HG02588 (cell line): ENCODE measurements at regions not wholly inside any gene's neighbourhood (a gene's known extent, or its start where the extent isn't known, plus 50 kb on each side); places are given as distances from the start of the nearest gene placed in this dataset.
"Not testable (repeated sequence)": the region's sequence is repeated elsewhere in the genome, so short reads cannot be mapped to it uniquely, and the experiment has no call there.

Experiments used
- ATAC-seq: cut with Tn5 transposase; IDR thresholded peaks from one replicate; pipeline ENCODE4 v1.9.1; 2021; ENCODE audit warnings: mild to moderate bottlenecking, moderate library complexity; ENCODE audit not compliant: unreplicated experiment

GRCh38 chr3:62926494-62926893, 51.3 kb upstream of the CADPS start:
- no peak for ATAC-seq

DNA sequence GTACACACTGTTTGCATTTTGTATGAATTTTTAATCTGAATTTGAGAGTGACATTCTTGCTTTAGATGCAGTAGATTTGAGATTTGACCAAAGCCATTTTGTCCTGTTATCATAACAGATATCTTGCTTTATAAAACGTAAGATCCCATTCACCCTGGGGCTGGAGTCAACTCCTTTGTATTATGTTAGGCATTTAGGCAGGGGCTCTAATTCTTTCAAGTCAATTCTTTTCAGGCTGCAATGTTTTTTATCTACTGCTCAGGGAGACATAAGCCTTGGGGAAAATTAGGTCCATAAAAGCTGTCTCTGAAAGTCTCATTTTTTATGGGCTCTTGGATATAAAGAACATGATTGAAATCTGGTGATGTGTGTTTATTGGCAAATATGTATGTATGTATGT, 53.0 kb upstream of the CADPS start:
- no peak for ATAC-seq

- no peak for ATAC-seq
Measured at GRCh38 chr3:62929771-62930170, 54.6 kb upstream of the CADPS start.

- ATAC-seq, result no peak
Measured at GRCh38 chr3:62935793-62936192, 60.6 kb upstream of the CADPS start.

- ATAC-seq, result no peak
Measured at GRCh38 chr3:62936626-62937254, 61.5 kb upstream of the CADPS start.

DNA sequence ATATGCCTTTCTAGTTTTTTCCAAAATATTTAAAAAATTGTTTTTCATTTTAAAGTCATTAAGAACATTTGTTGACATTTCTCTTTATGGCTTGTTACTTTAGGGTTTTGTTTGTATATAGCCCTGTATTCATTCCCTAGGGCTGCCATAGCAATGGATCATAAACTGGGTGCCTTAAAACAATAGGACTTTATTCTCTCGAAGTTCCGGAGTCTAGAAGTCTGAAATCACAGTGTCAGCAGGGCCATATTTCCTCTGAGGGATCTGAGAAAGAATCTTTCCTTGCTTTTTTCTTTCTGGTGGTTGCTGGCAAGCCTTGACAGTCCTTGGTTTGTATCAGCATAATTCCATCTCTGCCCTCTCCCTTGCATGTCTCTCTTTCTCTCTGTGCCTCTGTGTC, 63.4 kb upstream of the CADPS start:
- no peak for ATAC-seq

- no peak for ATAC-seq
Measured at GRCh38 chr3:62939707-62940106, 64.5 kb upstream of the CADPS start.

GRCh38 chr3:62940771-62941563, 65.8 kb upstream of the CADPS start:
- no peak for ATAC-seq

DNA sequence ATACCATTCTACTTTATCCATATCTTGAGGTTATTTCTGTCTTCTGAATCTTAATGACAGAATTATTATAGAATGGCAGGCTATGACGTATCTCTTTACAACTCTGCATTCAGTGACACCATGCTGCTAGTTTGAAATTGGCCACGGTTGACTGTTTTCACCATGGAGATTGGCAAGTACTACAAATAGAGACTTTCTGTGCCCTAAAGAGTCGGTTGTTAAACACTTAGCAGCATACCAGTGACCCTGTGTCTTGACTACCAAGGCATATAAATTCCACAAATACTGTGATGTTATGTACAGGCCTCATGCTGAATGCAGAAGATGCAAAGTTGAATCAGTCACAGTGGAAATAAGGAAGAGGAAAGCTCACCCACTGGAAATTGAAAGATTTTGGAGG, 67.0 kb upstream of the CADPS start:
- ATAC-seq, result no peak

- no peak for ATAC-seq
Measured at GRCh38 chr3:62942764-62943163, 67.5 kb upstream of the CADPS start.

GRCh38 chr3:62948921-62949320, 73.7 kb upstream of the CADPS start:
- ATAC-seq, result no peak

DNA sequence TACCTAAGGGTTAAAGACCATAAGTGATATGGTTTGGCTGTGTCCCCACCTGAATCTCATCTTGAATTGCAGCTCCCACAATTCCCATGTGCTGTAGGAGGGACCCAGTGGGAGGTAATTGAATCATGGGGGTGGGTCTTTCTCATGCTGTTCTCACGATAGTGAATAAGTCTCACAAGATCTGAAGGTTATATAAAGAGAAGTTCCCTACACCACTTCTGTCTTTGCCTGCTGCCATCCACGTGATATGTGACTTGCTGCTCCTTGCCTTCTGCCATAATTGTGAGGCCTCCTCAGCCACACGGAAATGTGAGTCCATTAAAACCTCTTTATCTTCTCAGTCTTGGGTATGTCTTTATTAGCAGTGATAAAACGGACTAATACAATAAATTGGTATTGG, 75.0 kb upstream of the CADPS start:
- no peak for ATAC-seq

- no peak for ATAC-seq
Measured at GRCh38 chr3:62951037-62951613, 75.9 kb upstream of the CADPS start.

DNA sequence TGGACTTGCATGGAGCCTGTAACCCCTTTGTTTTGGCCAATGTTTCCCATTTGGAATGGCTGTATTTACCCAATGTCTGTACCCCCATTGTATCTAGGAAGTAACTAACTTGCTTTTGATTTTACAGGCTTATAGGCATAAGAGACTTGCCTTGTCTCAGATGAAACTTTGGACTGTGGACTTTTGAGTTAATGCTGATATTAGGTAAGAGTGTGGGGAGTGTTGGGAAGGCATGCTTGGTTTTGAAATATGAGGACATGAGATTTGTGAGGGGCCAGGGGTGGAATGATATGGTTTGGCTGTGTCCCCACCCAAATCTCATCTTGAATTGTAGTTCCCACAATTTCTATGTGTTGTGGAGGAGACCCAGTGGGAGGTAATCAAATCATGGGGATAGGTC, 76.7 kb upstream of the CADPS start:
- not testable (repeated sequence) for ATAC-seq

DNA sequence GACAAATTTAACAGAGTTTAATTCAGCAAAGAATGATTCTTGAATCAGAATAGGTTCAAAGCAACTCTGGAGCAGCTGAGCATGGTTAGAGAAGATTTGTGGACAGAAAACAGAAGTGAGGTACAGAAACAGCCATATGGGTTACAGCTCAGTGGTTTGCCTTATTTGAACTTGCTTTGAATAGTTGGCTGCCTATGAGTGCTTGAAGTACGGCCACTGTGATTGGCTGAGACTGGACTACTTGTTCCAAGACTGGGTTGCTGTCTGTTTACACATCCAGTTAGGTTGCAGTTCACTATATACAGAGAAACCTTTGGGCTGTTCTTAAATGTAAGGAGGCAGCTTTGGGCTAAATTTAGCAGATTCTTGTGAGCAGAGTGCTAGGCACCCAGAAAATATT, 79.4 kb upstream of the CADPS start:
- ATAC-seq, result peak; percentile 88

DNA sequence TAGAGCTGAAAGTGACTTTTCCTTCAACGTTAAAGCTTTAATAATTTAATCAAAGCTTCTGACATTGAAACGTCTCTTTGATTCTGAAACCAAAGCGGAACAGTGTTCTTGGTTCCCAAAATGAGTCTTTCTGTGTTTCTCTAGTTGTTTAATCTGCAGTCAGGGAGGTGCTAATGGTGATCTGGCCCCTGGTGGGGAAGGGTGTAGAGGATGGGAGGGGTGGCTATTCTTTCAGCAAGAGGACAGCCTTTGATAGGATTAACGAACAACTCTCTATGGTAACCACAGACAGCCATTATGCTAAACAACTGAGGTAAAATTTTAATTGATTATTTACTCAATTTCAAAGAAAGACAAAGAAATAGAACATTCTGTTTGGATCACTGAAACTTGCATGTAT, 79.9 kb upstream of the CADPS start:
- no peak for ATAC-seq

DNA sequence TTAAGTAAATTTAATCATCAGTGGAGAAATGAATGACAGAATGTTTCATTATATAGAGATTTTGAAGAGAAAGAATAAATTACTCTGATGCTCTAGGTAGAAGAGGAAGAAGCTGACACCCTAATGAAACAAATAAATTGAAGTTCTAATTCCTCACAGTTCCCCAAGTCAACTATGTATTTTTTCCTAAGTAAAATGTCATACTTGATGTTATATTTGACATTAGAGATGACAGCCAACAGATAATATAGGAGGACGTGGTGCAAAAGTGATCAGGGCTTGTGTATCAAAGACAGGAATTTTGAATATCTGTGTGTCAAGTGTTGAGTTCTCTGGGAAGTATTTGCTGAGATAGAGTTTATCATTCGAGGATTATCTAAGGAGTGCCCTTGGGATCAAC, 81.2 kb upstream of the CADPS start:
- no peak for ATAC-seq

DNA sequence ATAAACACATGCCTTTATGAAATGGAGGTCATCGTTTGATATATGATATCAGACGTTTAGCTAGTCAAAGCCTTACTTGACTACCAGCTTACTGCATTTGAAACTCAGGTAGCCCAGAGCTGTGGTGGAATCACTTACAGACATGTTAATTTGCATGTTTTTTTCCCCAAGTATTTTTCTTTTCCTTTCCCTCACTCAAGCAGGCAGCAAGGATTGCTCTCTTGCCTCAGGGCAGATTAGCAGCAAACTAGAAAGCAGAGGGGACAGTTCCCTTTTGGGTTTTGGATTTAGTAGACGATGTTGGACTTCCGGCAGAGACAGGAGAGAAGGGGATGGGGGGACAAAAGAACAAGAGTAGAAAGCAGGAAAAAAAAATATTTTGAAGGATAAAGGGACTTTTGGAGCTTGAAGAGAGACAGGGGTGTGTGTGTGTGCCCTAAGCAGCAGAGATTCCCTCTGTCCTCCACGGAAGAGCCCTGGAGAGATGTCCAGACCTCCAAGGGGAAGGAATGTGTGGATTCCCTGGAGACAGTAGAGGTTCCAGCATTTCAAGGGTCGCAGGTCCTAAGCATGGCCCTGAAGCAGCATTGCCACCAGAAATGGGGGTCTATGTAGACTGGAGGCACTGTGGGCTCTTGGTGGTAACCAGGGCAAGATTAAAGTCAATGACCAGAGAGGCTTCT, 86.8 kb upstream of the CADPS start:
- ATAC-seq, result no peak

- no peak for ATAC-seq
Measured at GRCh38 chr3:62962714-62963113, 87.5 kb upstream of the CADPS start.

GRCh38 chr3:62965311-62965710, 90.1 kb upstream of the CADPS start:
- ATAC-seq, result no peak

DNA sequence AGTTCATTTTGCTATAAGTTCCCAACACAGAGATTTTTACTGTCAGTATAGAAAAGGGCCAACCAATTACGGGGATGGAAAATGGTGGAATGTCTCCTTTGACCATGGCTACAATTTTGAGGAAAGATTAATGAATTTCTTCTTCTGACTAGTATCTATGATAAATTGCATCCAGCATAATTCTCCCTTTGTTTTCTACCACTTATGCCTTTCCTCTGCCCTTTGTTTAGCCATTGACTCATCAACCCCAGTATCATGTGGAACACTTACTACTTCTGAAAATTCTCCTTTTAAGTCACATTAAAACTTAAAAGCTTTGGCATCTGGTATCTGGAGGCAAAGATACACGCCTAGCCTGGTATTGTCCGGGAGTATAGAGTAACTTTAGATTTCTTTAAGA, 92.9 kb upstream of the CADPS start:
- ATAC-seq, result no peak

DNA sequence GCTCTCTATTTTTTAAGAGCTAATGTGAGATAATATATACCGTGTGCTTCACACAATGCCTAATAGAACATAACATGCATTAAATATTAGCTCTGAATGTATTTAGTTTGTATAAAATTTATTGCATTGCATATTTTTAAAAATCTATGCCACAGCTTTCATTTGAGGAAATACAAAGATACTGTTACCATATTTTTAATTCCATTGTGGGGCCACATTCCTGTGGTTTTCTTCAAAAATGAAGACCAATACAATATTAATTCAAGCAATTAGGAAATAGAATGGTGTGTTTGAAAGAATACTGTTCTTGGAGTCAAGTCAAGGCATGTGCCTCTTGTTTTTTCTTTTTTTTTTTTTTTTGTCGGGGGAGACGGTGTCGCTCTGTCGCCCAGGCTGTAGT, 95.4 kb upstream of the CADPS start:
- ATAC-seq, result no peak
